Ishikawa (cell line): ENCODE measurements at regions not wholly inside any gene's neighbourhood (a gene's known extent, or its start where the extent isn't known, plus 50 kb on each side); places are given as distances from the start of the nearest gene placed in this dataset.

Experiments used
- CEBPB ChIP-seq: IDR thresholded peaks from 2 replicates; pipeline ENCODE4 v1.6.1; 2012
- CREB1 ChIP-seq: IDR thresholded peaks from 2 replicates; pipeline ENCODE4 v1.6.1; 2012; ENCODE audit warnings: low read depth
- EGR1 ChIP-seq: IDR thresholded peaks from 2 replicates; pipeline ENCODE4 v1.6.1; 2012
- EP300 ChIP-seq: IDR thresholded peaks from 2 replicates; pipeline ENCODE4 v1.6.1; 2012; ENCODE audit warnings: borderline replicate concordance
- FOXM1 ChIP-seq: IDR thresholded peaks from 2 replicates; pipeline ENCODE4 v1.6.1; 2012; ENCODE audit warnings: low read depth, borderline replicate concordance
- NFIC ChIP-seq: IDR thresholded peaks from 2 replicates; pipeline ENCODE4 v1.6.1; 2012
- REST ChIP-seq: IDR thresholded peaks from 2 replicates; pipeline ENCODE4 v1.6.1; 2012; ENCODE audit warnings: low read depth, mild to moderate bottlenecking
- TAF1 ChIP-seq: IDR thresholded peaks from 2 replicates; pipeline ENCODE4 v1.6.1; 2012; ENCODE audit warnings: low read depth, mild to moderate bottlenecking
- TCF12 ChIP-seq: IDR thresholded peaks from 2 replicates; pipeline ENCODE4 v1.6.1; 2012; ENCODE audit warnings: low read depth
- YY1 ChIP-seq: IDR thresholded peaks from 2 replicates; pipeline ENCODE4 v1.6.1; 2012; ENCODE audit warnings: low read depth
- TF ChIP-seq, protein P1 (sequence below): IDR thresholded peaks from 2 replicates; pipeline ENCODE4 v1.6.1; 2012

- TF ChIP-seq TAF1 (no peak), CREB1 (no peak), TCF12 (no peak), NFIC (no peak), EP300 (no peak), REST (no peak), CEBPB (no peak), YY1 (no peak), EGR1 (no peak), FOXM1 (no peak)
- TF ChIP-seq, protein P1, sequence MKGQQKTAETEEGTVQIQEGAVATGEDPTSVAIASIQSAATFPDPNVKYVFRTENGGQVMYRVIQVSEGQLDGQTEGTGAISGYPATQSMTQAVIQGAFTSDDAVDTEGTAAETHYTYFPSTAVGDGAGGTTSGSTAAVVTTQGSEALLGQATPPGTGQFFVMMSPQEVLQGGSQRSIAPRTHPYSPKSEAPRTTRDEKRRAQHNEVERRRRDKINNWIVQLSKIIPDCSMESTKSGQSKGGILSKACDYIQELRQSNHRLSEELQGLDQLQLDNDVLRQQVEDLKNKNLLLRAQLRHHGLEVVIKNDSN, result no peak
Measured at GRCh38 chr9:105030285-105030684, 102.3 kb upstream of the ABCA1 start.
